ENCODE measurements at regions not wholly inside any gene's neighbourhood (a gene's known extent, or its start where the extent isn't known, plus 50 kb on each side); places are given as distances from the start of the nearest gene placed in this dataset.
"Not testable (repeated sequence)": the region's sequence is repeated elsewhere in the genome, so short reads cannot be mapped to it uniquely, and the experiment has no call there.

GRCh38 chr2:131775903-131776506, 248.3 kb downstream of the CCDC74A start:
- intact Hi-C loops (cut with micrococcal nuclease); H3K36me3 Mint-ChIP-seq (ENCODE audit: low read depth); H3K9me3 Mint-ChIP-seq; H3K4me3 Mint-ChIP-seq; H3K27me3 Mint-ChIP-seq; H3K4me1 Mint-ChIP-seq (ENCODE audit: low read depth); H3K27ac Mint-ChIP-seq: not testable (repeated sequence)

GRCh38 chr2:131780446-131780845, 252.8 kb downstream of the CCDC74A start:
- intact Hi-C loops (cut with micrococcal nuclease); H3K36me3 Mint-ChIP-seq (ENCODE audit: low read depth); H3K4me1 Mint-ChIP-seq (ENCODE audit: low read depth); H3K9me3 Mint-ChIP-seq; H3K4me3 Mint-ChIP-seq; H3K27me3 Mint-ChIP-seq; H3K27ac Mint-ChIP-seq: not testable (repeated sequence)

- peaks cover 25% of the 10 kb centered on the region for H3K27me3 Mint-ChIP-seq
- H3K4me1 Mint-ChIP-seq (ENCODE audit: low read depth), result no peaks in the 10 kb centered on the region
- no peak overlapping the region for H3K4me3 Mint-ChIP-seq
- intact Hi-C loops (cut with micrococcal nuclease), result loop anchor here (10.0 kb wide), 1 partner anchor 126 kb away; no protein-coding TSS in a partner anchor
- no peaks in the 10 kb centered on the region for H3K36me3 Mint-ChIP-seq (ENCODE audit: low read depth)
- H3K9me3 Mint-ChIP-seq, result no peaks in the 10 kb centered on the region
- H3K27ac Mint-ChIP-seq, result no peak overlapping the region
These were observed 273.6 kb downstream of the CCDC74A start for GRCh38 chr2:131801210-131801744.

GRCh38 chr2:131801745-131802350, 274.2 kb downstream of the CCDC74A start:
- Mint-ChIP-seq H3K27me3 (peaks cover 25% of the 10 kb centered on the region), H3K4me3 (peak overlapping the region; percentile 17)
- H3K27ac Mint-ChIP-seq; H3K4me1 Mint-ChIP-seq (ENCODE audit: low read depth); H3K9me3 Mint-ChIP-seq; H3K36me3 Mint-ChIP-seq (ENCODE audit: low read depth): not testable (repeated sequence)
- intact Hi-C loops (cut with micrococcal nuclease), result loop anchor here (2.0 to 10.0 kb wide), 2 partner anchors 127 to 389 kb away; no protein-coding TSS in a partner anchor

- H3K4me3 Mint-ChIP-seq, result peak overlapping the region; percentile 17
- not testable (repeated sequence) for H3K36me3 Mint-ChIP-seq (ENCODE audit: low read depth); H3K27ac Mint-ChIP-seq; H3K9me3 Mint-ChIP-seq; H3K4me1 Mint-ChIP-seq (ENCODE audit: low read depth)
- peaks cover 25% of the 10 kb centered on the region for H3K27me3 Mint-ChIP-seq
- intact Hi-C loops (cut with micrococcal nuclease), result loop anchor here (2.0 to 10.0 kb wide), 2 partner anchors 128 to 390 kb away; no protein-coding TSS in a partner anchor
These were observed 274.7 kb downstream of the CCDC74A start for GRCh38 chr2:131802351-131802836.

GRCh38 chr2:131803237-131803636, 275.5 kb downstream of the CCDC74A start:
- not testable (repeated sequence) for H3K4me3 Mint-ChIP-seq; H3K27ac Mint-ChIP-seq; H3K36me3 Mint-ChIP-seq (ENCODE audit: low read depth); H3K9me3 Mint-ChIP-seq; H3K4me1 Mint-ChIP-seq (ENCODE audit: low read depth)
- intact Hi-C loops (cut with micrococcal nuclease), result loop anchor here (2.0 to 10.0 kb wide), 2 partner anchors 128 to 390 kb away; no protein-coding TSS in a partner anchor
- H3K27me3 Mint-ChIP-seq, result peaks cover 26% of the 10 kb centered on the region

- H3K9me3 Mint-ChIP-seq; H3K4me1 Mint-ChIP-seq (ENCODE audit: low read depth); H3K36me3 Mint-ChIP-seq (ENCODE audit: low read depth); intact Hi-C loops (cut with micrococcal nuclease); H3K27me3 Mint-ChIP-seq; H3K27ac Mint-ChIP-seq; H3K4me3 Mint-ChIP-seq: not testable (repeated sequence)
These were observed 284.9 kb downstream of the CCDC74A start for GRCh38 chr2:131812605-131813004.

GRCh38 chr2:131813378-131813777, 285.7 kb downstream of the CCDC74A start:
- H3K27me3 Mint-ChIP-seq; H3K4me1 Mint-ChIP-seq (ENCODE audit: low read depth); H3K9me3 Mint-ChIP-seq; H3K27ac Mint-ChIP-seq; H3K4me3 Mint-ChIP-seq; H3K36me3 Mint-ChIP-seq (ENCODE audit: low read depth); intact Hi-C loops (cut with micrococcal nuclease): not testable (repeated sequence)

- H3K27me3 Mint-ChIP-seq; H3K4me3 Mint-ChIP-seq; H3K27ac Mint-ChIP-seq; intact Hi-C loops (cut with micrococcal nuclease); H3K9me3 Mint-ChIP-seq; H3K36me3 Mint-ChIP-seq (ENCODE audit: low read depth); H3K4me1 Mint-ChIP-seq (ENCODE audit: low read depth): not testable (repeated sequence)
These were observed 290.7 kb downstream of the CCDC74A start for GRCh38 chr2:131818267-131818973.

GRCh38 chr2:131822237-131822721, 294.6 kb downstream of the CCDC74A start:
- H3K36me3 Mint-ChIP-seq (ENCODE audit: low read depth); intact Hi-C loops (cut with micrococcal nuclease); H3K9me3 Mint-ChIP-seq; H3K27me3 Mint-ChIP-seq; H3K4me1 Mint-ChIP-seq (ENCODE audit: low read depth); H3K4me3 Mint-ChIP-seq; H3K27ac Mint-ChIP-seq: not testable (repeated sequence)

- H3K4me3 Mint-ChIP-seq; H3K27ac Mint-ChIP-seq; H3K27me3 Mint-ChIP-seq; H3K36me3 Mint-ChIP-seq (ENCODE audit: low read depth); H3K4me1 Mint-ChIP-seq (ENCODE audit: low read depth); intact Hi-C loops (cut with micrococcal nuclease): not testable (repeated sequence)
- H3K9me3 Mint-ChIP-seq, result peaks cover 13% of the 10 kb centered on the region
These were observed 295.4 kb downstream of the CCDC74A start for GRCh38 chr2:131823058-131823457.

- H3K27me3 Mint-ChIP-seq; H3K36me3 Mint-ChIP-seq (ENCODE audit: low read depth); intact Hi-C loops (cut with micrococcal nuclease); H3K4me3 Mint-ChIP-seq; H3K27ac Mint-ChIP-seq; H3K4me1 Mint-ChIP-seq (ENCODE audit: low read depth): not testable (repeated sequence)
- H3K9me3 Mint-ChIP-seq, result peaks cover 20% of the 10 kb centered on the region
These were observed 297.3 kb downstream of the CCDC74A start for GRCh38 chr2:131824986-131825385.

GRCh38 chr2:131827481-131828163, 299.9 kb downstream of the CCDC74A start:
- no peak overlapping the region for H3K27ac Mint-ChIP-seq
- intact Hi-C loops (cut with micrococcal nuclease), result no loop called here
- H3K4me3 Mint-ChIP-seq, result no peak overlapping the region
- no peaks in the 10 kb centered on the region for H3K36me3 Mint-ChIP-seq (ENCODE audit: low read depth)
- no peaks in the 10 kb centered on the region for H3K4me1 Mint-ChIP-seq (ENCODE audit: low read depth)
- peaks cover 2% of the 10 kb centered on the region for H3K27me3 Mint-ChIP-seq
- peaks cover 20% of the 10 kb centered on the region for H3K9me3 Mint-ChIP-seq

- Mint-ChIP-seq H3K9me3 (peaks cover 20% of the 10 kb centered on the region), H3K4me1 (ENCODE audit: low read depth) (no peaks in the 10 kb centered on the region), H3K4me3 (no peak overlapping the region), H3K27me3 (peaks cover 2% of the 10 kb centered on the region), H3K36me3 (ENCODE audit: low read depth) (no peaks in the 10 kb centered on the region), H3K27ac (no peak overlapping the region)
- intact Hi-C loops (cut with micrococcal nuclease), result no loop called here
These were observed 300.5 kb downstream of the CCDC74A start for GRCh38 chr2:131828164-131828561.

Measured in dendritic cell treated with granulocyte-macrophage colony-stimulating factor and Interleukin-4, amounts not matched to agents 40 ng/mL and 50 ng/mL, for 4 days (primary cell).